ENCODE measurements at regions not wholly inside any gene's neighbourhood (a gene's known extent, or its start where the extent isn't known, plus 50 kb on each side); places are given as distances from the start of the nearest gene placed in this dataset.

GRCh38 chr5:34511481-34511880 lies 144.6 kb upstream of the RAI14 start:
- TF ChIP-seq CREB1 (IDR thresholded peaks at IDR 0.05; ENCODE audit: low read depth): no peak
- no peak for TF ChIP-seq USF1 (IDR thresholded peaks at IDR 0.05)
- no peak for TF ChIP-seq NFIC (IDR thresholded peaks at IDR 0.05)
- no peak for TF ChIP-seq CEBPB (IDR thresholded peaks at IDR 0.05)
- TF ChIP-seq EGR1 (IDR thresholded peaks at IDR 0.05): no peak
- no peak for TF ChIP-seq TEAD4 (IDR thresholded peaks at IDR 0.05)
- TF ChIP-seq TAF1 (IDR thresholded peaks at IDR 0.05; ENCODE audit: low read depth): no peak
- no peak for TF ChIP-seq RAD21 (IDR thresholded peaks at IDR 0.05; ENCODE audit: low read depth)
- TF ChIP-seq EP300 (IDR thresholded peaks at IDR 0.05; ENCODE audit: borderline replicate concordance): no peak
- no peak for TF ChIP-seq YY1 (IDR thresholded peaks at IDR 0.05; ENCODE audit: low read depth)
- no peak for TF ChIP-seq REST (IDR thresholded peaks at IDR 0.05; ENCODE audit: low read depth)
- no peak for TF ChIP-seq MAX (IDR thresholded peaks at IDR 0.05)
- no peak for TF ChIP-seq TCF12 (IDR thresholded peaks at IDR 0.05; ENCODE audit: low read depth)
- no peak for TF ChIP-seq ZBTB7A (IDR thresholded peaks at IDR 0.05; ENCODE audit: low read depth)
- TF ChIP-seq FOXM1 (IDR thresholded peaks at IDR 0.05; ENCODE audit: borderline replicate concordance, low read depth): no peak

GRCh38 chr5:34511915-34512314 lies 144.2 kb upstream of the RAI14 start:
- TF ChIP-seq CREB1 (IDR thresholded peaks at IDR 0.05; ENCODE audit: low read depth): no peak
- no peak for TF ChIP-seq USF1 (IDR thresholded peaks at IDR 0.05)
- TF ChIP-seq EP300 (IDR thresholded peaks at IDR 0.05; ENCODE audit: borderline replicate concordance): no peak
- no peak for TF ChIP-seq RAD21 (IDR thresholded peaks at IDR 0.05; ENCODE audit: low read depth)
- TF ChIP-seq CEBPB (IDR thresholded peaks at IDR 0.05): no peak
- TF ChIP-seq REST (IDR thresholded peaks at IDR 0.05; ENCODE audit: low read depth): no peak
- no peak for TF ChIP-seq TAF1 (IDR thresholded peaks at IDR 0.05; ENCODE audit: low read depth)
- no peak for TF ChIP-seq EGR1 (IDR thresholded peaks at IDR 0.05)
- no peak for TF ChIP-seq FOXM1 (IDR thresholded peaks at IDR 0.05; ENCODE audit: borderline replicate concordance, low read depth)
- TF ChIP-seq TCF12 (IDR thresholded peaks at IDR 0.05; ENCODE audit: low read depth): no peak
- no peak for TF ChIP-seq MAX (IDR thresholded peaks at IDR 0.05)

GRCh38 chr5:34516166-34516565 lies 140.0 kb upstream of the RAI14 start:
- TF ChIP-seq EP300 (IDR thresholded peaks at IDR 0.05; ENCODE audit: borderline replicate concordance) (no peak), USF1 (IDR thresholded peaks at IDR 0.05) (no peak), RAD21 (IDR thresholded peaks at IDR 0.05; ENCODE audit: low read depth) (no peak), TAF1 (IDR thresholded peaks at IDR 0.05; ENCODE audit: low read depth) (no peak), NFIC (IDR thresholded peaks at IDR 0.05) (no peak), YY1 (IDR thresholded peaks at IDR 0.05; ENCODE audit: low read depth) (no peak), REST (IDR thresholded peaks at IDR 0.05; ENCODE audit: low read depth) (no peak), TCF12 (IDR thresholded peaks at IDR 0.05; ENCODE audit: low read depth) (no peak), FOXM1 (IDR thresholded peaks at IDR 0.05; ENCODE audit: borderline replicate concordance, low read depth) (no peak), EGR1 (IDR thresholded peaks at IDR 0.05) (no peak), CREB1 (IDR thresholded peaks at IDR 0.05; ENCODE audit: low read depth) (no peak)

- TF ChIP-seq TAF1 (IDR thresholded peaks at IDR 0.05; ENCODE audit: low read depth): no peak
Observed at GRCh38 chr5:34516686-34517085, 139.4 kb upstream of the RAI14 start.
